ENCODE measurements at regions not wholly inside any gene's neighbourhood (a gene's known extent, or its start where the extent isn't known, plus 50 kb on each side); places are given as distances from the start of the nearest gene placed in this dataset.

DNA sequence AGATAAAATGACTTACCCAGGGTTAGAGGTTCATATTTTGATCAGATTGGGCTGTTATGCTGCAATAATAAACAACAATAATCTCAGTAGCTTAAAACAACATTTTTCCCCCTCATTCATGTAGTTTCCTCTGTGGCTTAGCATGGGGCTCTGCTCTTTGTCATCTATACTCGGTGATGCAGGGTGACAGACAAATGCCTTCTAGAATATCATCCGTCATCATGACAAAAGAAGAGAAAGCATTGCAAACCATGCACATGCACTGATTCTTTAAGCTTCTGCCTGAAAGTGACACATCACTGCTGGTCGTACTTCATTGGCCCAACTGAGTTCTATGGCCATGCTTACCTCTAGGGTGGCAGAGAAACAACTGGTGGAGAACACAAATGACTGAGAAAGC, 58.8 kb upstream of the MAMDC2 start:
- H3K4me1 ChIP-seq (ENCODE audit: insufficient read depth, low read length) = no peaks in the 10 kb centered on the region
- H2AFZ ChIP-seq (ENCODE audit: low read depth, low read length) = no peak overlapping the region
- no peaks in the 10 kb centered on the region for H3K79me2 ChIP-seq (ENCODE audit: insufficient read depth, low read length)
- peaks cover 2% of the 10 kb centered on the region for H3K27me3 ChIP-seq (ENCODE audit: insufficient read depth, low read length, poor library complexity)
- H4K20me1 ChIP-seq (ENCODE audit: insufficient read depth, low read length) = no peaks in the 10 kb centered on the region
- TF ChIP-seq, protein P1, sequence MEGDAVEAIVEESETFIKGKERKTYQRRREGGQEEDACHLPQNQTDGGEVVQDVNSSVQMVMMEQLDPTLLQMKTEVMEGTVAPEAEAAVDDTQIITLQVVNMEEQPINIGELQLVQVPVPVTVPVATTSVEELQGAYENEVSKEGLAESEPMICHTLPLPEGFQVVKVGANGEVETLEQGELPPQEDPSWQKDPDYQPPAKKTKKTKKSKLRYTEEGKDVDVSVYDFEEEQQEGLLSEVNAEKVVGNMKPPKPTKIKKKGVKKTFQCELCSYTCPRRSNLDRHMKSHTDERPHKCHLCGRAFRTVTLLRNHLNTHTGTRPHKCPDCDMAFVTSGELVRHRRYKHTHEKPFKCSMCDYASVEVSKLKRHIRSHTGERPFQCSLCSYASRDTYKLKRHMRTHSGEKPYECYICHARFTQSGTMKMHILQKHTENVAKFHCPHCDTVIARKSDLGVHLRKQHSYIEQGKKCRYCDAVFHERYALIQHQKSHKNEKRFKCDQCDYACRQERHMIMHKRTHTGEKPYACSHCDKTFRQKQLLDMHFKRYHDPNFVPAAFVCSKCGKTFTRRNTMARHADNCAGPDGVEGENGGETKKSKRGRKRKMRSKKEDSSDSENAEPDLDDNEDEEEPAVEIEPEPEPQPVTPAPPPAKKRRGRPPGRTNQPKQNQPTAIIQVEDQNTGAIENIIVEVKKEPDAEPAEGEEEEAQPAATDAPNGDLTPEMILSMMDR (IDR thresholded peaks at IDR 0.05; ENCODE audit: borderline replicate concordance, extremely low read depth, low read length, poor library complexity, severe bottlenecking) = no peak
- no peak for TF ChIP-seq EZH2 (IDR thresholded peaks at IDR 0.05; ENCODE audit: borderline replicate concordance, low read depth, low read length, severe bottlenecking)
- no peak overlapping the region for H3K4me3 ChIP-seq (ENCODE audit: low read depth in 1 of 2, low read length in 2 of 2)
- no peak overlapping the region for H3K27ac ChIP-seq (ENCODE audit: low read length)
- no peak overlapping the region for H3K9ac ChIP-seq (ENCODE audit: low read depth, low read length)
- no peaks in the 10 kb centered on the region for H3K36me3 ChIP-seq (ENCODE audit: insufficient read depth, low read length)
- ATAC-seq (ENCODE audit: insufficient read depth, low read depth) (no peak), DNase-seq (no peak)
- no peak overlapping the region for H3K4me2 ChIP-seq (ENCODE audit: insufficient read depth, low read length)
- no peaks in the 10 kb centered on the region for H3K9me3 ChIP-seq (ENCODE audit: insufficient read depth, low read length, severe bottlenecking)

DNA sequence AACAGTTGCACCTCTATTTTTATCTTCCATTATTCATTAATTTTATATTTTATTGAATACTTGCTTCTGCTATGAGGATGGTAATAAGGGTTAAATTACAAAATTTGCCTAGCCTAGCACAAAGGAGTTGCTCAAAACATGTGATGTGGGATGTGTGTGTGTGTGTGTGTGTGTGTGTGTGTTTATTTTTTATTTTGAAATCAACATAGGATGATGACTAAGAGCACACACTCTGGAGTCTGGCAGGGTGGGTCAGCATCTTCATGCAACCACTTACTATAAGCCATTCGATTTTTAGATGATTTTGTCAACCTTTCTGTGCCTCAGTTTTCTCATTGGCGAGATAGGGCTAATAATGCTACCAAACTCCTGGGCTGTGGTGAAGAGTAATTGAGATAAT, 57.7 kb upstream of the MAMDC2 start:
- Histone ChIP-seq H3K36me3 (ENCODE audit: insufficient read depth, low read length) (no peaks in the 10 kb centered on the region), H3K9ac (ENCODE audit: low read depth, low read length) (no peak overlapping the region), H3K4me3 (ENCODE audit: low read depth in 1 of 2, low read length in 2 of 2) (no peak overlapping the region), H3K4me1 (ENCODE audit: insufficient read depth, low read length) (no peaks in the 10 kb centered on the region), H4K20me1 (ENCODE audit: insufficient read depth, low read length) (no peaks in the 10 kb centered on the region), H3K27ac (ENCODE audit: low read length) (no peak overlapping the region), H3K4me2 (ENCODE audit: insufficient read depth, low read length) (no peak overlapping the region), H3K27me3 (ENCODE audit: insufficient read depth, low read length, poor library complexity) (peaks cover 2% of the 10 kb centered on the region), H2AFZ (ENCODE audit: low read depth, low read length) (no peak overlapping the region), H3K9me3 (ENCODE audit: insufficient read depth, low read length, severe bottlenecking) (no peaks in the 10 kb centered on the region), H3K79me2 (ENCODE audit: insufficient read depth, low read length) (no peaks in the 10 kb centered on the region)
- ATAC-seq (ENCODE audit: insufficient read depth, low read depth) = no peak
- no peak for DNase-seq
- TF ChIP-seq, protein P1 (IDR thresholded peaks at IDR 0.05; ENCODE audit: borderline replicate concordance, extremely low read depth, low read length, poor library complexity, severe bottlenecking) = no peak
- TF ChIP-seq EZH2 (IDR thresholded peaks at IDR 0.05; ENCODE audit: borderline replicate concordance, low read depth, low read length, severe bottlenecking) = no peak

DNA sequence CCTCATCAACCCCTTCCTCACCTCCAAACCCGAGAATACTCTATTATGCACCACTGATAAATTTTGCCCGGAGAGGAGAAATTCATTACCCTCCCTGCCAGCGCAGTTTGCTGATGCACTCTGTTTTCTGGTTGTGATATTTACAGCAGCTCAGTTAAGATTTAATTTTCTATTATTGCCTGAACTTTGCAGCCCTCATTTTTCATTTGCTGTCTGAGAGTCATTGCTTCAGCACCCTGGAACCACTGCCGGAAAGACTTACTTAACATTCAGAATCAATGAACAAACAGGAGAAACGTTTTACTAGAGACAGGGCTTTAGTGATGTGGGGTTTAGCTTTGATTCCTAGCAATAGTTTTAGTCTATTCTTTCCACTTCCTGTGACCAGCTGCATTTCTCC, 56.7 kb upstream of the MAMDC2 start:
- TF ChIP-seq, protein P1 (IDR thresholded peaks at IDR 0.05; ENCODE audit: borderline replicate concordance, extremely low read depth, low read length, poor library complexity, severe bottlenecking) = no peak
- no peak for TF ChIP-seq EZH2 (IDR thresholded peaks at IDR 0.05; ENCODE audit: borderline replicate concordance, low read depth, low read length, severe bottlenecking)
- H3K4me2 ChIP-seq (ENCODE audit: insufficient read depth, low read length) = no peak overlapping the region
- H3K4me3 ChIP-seq (ENCODE audit: low read depth in 1 of 2, low read length in 2 of 2) = no peak overlapping the region
- H3K36me3 ChIP-seq (ENCODE audit: insufficient read depth, low read length) = no peaks in the 10 kb centered on the region
- H3K9me3 ChIP-seq (ENCODE audit: insufficient read depth, low read length, severe bottlenecking) = no peaks in the 10 kb centered on the region
- DNase-seq = no peak
- no peak overlapping the region for H3K9ac ChIP-seq (ENCODE audit: low read depth, low read length)
- no peak overlapping the region for H3K27ac ChIP-seq (ENCODE audit: low read length)
- no peak overlapping the region for H2AFZ ChIP-seq (ENCODE audit: low read depth, low read length)
- H4K20me1 ChIP-seq (ENCODE audit: insufficient read depth, low read length) = no peaks in the 10 kb centered on the region
- no peak for ATAC-seq (ENCODE audit: insufficient read depth, low read depth)
- no peaks in the 10 kb centered on the region for H3K79me2 ChIP-seq (ENCODE audit: insufficient read depth, low read length)
- H3K4me1 ChIP-seq (ENCODE audit: insufficient read depth, low read length) = no peaks in the 10 kb centered on the region
- no peaks in the 10 kb centered on the region for H3K27me3 ChIP-seq (ENCODE audit: insufficient read depth, low read length, poor library complexity)

DNA sequence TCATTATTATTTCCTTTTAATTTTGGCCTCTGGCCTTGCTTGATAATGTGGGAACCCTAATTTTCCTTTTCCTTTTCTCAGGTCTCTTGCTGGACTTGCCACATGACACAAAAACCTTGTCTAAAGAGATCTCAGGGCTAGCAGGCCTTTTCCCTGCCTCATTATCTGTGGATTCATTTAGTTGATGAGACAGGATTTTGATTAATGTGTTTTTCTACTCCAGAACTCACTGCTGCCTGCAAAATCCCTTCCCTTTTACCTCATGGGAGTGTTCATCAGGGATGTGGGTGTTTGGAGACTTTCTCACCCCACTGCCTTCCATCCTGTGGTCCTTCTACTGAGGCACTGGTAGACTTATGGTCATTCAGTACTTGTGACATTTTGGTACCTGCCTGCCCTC, 56.2 kb upstream of the MAMDC2 start:
- H3K36me3 ChIP-seq (ENCODE audit: insufficient read depth, low read length) = no peaks in the 10 kb centered on the region
- H3K9ac ChIP-seq (ENCODE audit: low read depth, low read length) = no peak overlapping the region
- no peaks in the 10 kb centered on the region for H4K20me1 ChIP-seq (ENCODE audit: insufficient read depth, low read length)
- no peak overlapping the region for H2AFZ ChIP-seq (ENCODE audit: low read depth, low read length)
- no peak overlapping the region for H3K27ac ChIP-seq (ENCODE audit: low read length)
- DNase-seq = no peak
- no peaks in the 10 kb centered on the region for H3K79me2 ChIP-seq (ENCODE audit: insufficient read depth, low read length)
- H3K9me3 ChIP-seq (ENCODE audit: insufficient read depth, low read length, severe bottlenecking) = no peaks in the 10 kb centered on the region
- no peak overlapping the region for H3K4me2 ChIP-seq (ENCODE audit: insufficient read depth, low read length)
- H3K4me3 ChIP-seq (ENCODE audit: low read depth in 1 of 2, low read length in 2 of 2) = no peak overlapping the region
- no peak for ATAC-seq (ENCODE audit: insufficient read depth, low read depth)
- no peaks in the 10 kb centered on the region for H3K4me1 ChIP-seq (ENCODE audit: insufficient read depth, low read length)
- no peaks in the 10 kb centered on the region for H3K27me3 ChIP-seq (ENCODE audit: insufficient read depth, low read length, poor library complexity)
- TF ChIP-seq, protein P1 (IDR thresholded peaks at IDR 0.05; ENCODE audit: borderline replicate concordance, extremely low read depth, low read length, poor library complexity, severe bottlenecking) = no peak
- TF ChIP-seq EZH2 (IDR thresholded peaks at IDR 0.05; ENCODE audit: borderline replicate concordance, low read depth, low read length, severe bottlenecking) = no peak
